Pancreas (tissue), 10 donors: ENCODE measurements at regions not wholly inside any gene's neighbourhood (a gene's known extent, or its start where the extent isn't known, plus 50 kb on each side); places are given as distances from the start of the nearest gene placed in this dataset.

ENCODE experiments used
- ATAC-seq, 4 donors: fragments of 200-7000 bp; cut with Tn5 transposase; one replicate each; pipeline versions ENCODE4 v1.8.0 to v1.9.1; 2020; ENCODE audit warnings: mild to moderate bottlenecking in 4 of 4, moderate library complexity in 4 of 4
- DNase-seq, 6 donors: peaks; one replicate each; pipeline ENCODE4 v3.0.0-alpha.2; 2020
- FAIRE-seq: peaks from 2 replicates; lab custom pipeline; 2012; peaks lifted over from hg19 to GRCh38; lab: Jason Lieb, UNC
- H3K27ac ChIP-seq, 4 donors: fragments of 200-600 bp; sonication (generic); 1 replicate in 3 of 4; 2 replicates in 1 of 4; pipeline versions ENCODE4 v1.5.0 to v1.8.0; 2020
- H3K27me3 ChIP-seq, 4 donors: fragments of 200-600 bp; one replicate each; pipeline ENCODE4 v1.8.0; 2021
- H3K36me3 ChIP-seq, 3 donors: fragments of 200-600 bp; sonication (generic) in 1 of 3; one replicate each; pipeline versions ENCODE4 v1.5.0 to v1.8.0; 2020 to 2021
- H3K4me1 ChIP-seq, 3 donors: fragments of 200-600 bp; one replicate each; pipeline ENCODE4 v1.8.0; 2021
- H3K4me3 ChIP-seq, 4 donors: fragments of 200-600 bp; sonication (generic) in 2 of 4; one replicate each; pipeline versions ENCODE4 v1.5.0 to v1.8.0; 2020 to 2021
- H3K9me3 ChIP-seq, 4 donors: fragments of 200-600 bp; one replicate each; pipeline ENCODE4 v1.8.0; 2021
- WGBS, 2 donors: extraction: QIAGEN DNeasy Blood & Tissue Kit; methylation state at CpG; one replicate each; pipeline ENCODE4 v1.1.7; 2013; 5-methylcytosine and 5-hydroxymethylcytosine counted together
- intact Hi-C, 3 donors: fragments of 100-400 bp; cut with DNase I; formaldehyde crosslinking; loops; one replicate each; pipeline versions ENCODE4 v1.11.1 to v1.14.2; 2022
- TF ChIP-seq, protein P1 (sequence below), 4 donors: fragments of 200-600 bp; sonication (generic) in 3 of 4; IDR thresholded peaks; one replicate each; pipeline versions ENCODE4 v1.5.0 to v1.8.0; 2021; ENCODE audit warnings: antibody characterized with exemption in 4 of 4
- donor health status: healthy with polysubstance abuse.
- donor health status: DM: no; HTN: no; CAD: no; lungs with moderate emphysema.
- donor health status: DM: no; HTN: no; CAD: no.
- donor health status: control.
- donor health status: control.
- donor health status: Bipolar disorder and iron deficiency.
- donor health status: DM: yes; HTN: yes; CAD: no.
- donor health status: DM: no; HTN: no; CAD: no.
- donor health status: DM: no; HTN: no; CAD: no.
- donor health status: DM: yes; HTN: yes; CAD: no.

DNA sequence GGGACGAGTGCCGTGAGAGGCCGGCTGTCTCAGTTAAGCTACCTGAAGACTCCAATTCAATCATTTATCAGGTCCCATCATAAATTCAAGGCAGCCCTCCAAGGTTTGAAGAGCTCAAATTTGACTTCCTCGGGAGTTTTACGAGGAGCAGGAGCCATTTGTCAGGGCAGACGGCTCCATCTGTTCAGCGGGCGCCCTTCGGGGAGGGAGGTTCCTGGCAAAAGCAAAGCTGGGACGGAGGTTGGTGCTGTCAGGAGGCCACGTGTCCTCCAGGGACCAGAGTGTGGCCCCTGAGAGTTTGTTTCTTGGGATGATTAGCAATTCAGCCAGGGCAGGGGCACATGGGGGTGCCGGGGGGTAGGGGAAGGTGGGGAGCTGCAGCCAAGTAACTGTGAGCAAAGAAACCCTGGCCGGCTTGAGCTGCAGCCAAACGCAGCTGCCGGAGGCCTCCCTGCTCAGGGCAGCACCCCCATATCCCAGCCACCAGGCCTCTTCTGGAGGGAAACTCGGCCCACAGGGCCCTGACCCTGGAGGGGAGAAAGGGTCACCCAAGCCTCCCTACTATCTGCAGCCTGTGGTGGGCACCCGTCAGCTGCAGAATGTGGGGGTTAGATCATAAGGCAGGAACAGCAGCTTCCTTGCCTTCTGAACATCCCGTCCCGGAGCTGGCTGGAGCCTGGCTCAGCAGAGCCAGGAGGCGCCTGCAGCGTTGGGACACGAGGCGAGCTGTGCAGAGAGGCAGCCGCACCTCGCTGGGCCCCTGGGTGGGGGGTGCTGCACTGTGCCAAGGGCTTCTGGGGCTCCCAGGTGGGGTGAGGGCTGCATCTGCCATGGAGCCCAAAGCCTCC lies 63.6 kb upstream of the GATA5 start:
- no peak for FAIRE-seq
- H3K27me3 ChIP-seq: no peaks in the 10 kb centered on the region
- 28 to 35% methylated on average over 25 of the region's 25 CpGs for WGBS, 2 donors
- intact Hi-C loops: no loop called here
- TF ChIP-seq, protein P1, sequence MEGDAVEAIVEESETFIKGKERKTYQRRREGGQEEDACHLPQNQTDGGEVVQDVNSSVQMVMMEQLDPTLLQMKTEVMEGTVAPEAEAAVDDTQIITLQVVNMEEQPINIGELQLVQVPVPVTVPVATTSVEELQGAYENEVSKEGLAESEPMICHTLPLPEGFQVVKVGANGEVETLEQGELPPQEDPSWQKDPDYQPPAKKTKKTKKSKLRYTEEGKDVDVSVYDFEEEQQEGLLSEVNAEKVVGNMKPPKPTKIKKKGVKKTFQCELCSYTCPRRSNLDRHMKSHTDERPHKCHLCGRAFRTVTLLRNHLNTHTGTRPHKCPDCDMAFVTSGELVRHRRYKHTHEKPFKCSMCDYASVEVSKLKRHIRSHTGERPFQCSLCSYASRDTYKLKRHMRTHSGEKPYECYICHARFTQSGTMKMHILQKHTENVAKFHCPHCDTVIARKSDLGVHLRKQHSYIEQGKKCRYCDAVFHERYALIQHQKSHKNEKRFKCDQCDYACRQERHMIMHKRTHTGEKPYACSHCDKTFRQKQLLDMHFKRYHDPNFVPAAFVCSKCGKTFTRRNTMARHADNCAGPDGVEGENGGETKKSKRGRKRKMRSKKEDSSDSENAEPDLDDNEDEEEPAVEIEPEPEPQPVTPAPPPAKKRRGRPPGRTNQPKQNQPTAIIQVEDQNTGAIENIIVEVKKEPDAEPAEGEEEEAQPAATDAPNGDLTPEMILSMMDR (IDR thresholded peaks at IDR 0.05): no peak
- H3K36me3 ChIP-seq: no peaks in the 10 kb centered on the region
- H3K4me1 ChIP-seq: no peaks in the 10 kb centered on the region
- no peak overlapping the region for H3K4me3 ChIP-seq
- ATAC-seq: no peak
- H3K9me3 ChIP-seq: no peaks in the 10 kb centered on the region
- no peak for DNase-seq
- no peak overlapping the region for H3K27ac ChIP-seq

DNA sequence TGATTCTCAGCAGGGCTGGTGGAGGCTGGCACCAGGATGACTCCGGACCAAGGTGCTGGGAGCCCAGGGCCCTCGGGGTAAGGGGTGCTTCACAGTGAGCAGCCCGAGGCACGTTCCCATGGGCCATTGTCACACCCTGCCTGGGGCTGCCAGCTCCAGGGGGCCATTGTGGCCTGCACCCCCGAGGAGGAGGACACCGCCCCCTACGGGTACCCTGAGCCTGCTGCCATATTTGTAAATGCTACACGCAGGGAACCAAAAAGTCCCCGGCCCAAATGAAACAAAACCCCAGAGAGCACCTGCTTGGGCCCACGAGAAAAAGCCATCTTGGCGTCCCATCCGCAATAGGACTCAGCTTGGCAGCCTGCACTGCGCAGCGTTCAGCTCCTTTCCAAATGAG lies 64.7 kb upstream of the GATA5 start:
- no peaks in the 10 kb centered on the region for H3K9me3 ChIP-seq
- ATAC-seq (no peak), FAIRE-seq (no peak), DNase-seq (no peak)
- intact Hi-C loops: no loop called here
- H3K27ac ChIP-seq: no peak overlapping the region
- H3K4me1 ChIP-seq: no peaks in the 10 kb centered on the region
- H3K4me3 ChIP-seq: no peak overlapping the region
- 50 to 74% methylated on average over 14 of the region's 14 CpGs for WGBS, 2 donors
- TF ChIP-seq, protein P1 (IDR thresholded peaks at IDR 0.05): no peak
- H3K27me3 ChIP-seq: no peaks in the 10 kb centered on the region
- no peaks in the 10 kb centered on the region for H3K36me3 ChIP-seq

DNA sequence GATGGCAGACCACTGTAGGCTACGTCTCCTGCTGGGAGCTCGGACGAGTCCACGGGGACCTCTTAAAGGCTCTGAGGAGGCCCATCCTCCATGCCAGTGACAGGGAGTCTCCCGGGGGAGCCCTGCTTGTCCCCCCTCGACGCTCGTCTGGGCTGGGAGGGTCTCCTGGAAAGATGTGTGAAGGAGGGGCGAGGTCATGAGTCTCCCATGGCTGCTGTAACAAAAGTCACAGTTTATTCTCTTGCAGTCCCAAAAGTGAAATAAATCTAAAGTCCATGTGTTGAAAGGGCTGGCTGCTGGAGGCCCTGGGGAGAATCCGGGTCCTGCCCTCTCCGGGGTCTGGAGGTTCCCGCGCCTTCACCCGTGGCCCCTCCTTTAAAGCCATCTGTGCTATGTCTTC lies 67.1 kb upstream of the GATA5 start:
- Histone ChIP-seq H3K27me3 (no peaks in the 10 kb centered on the region), H3K4me1 (no peaks in the 10 kb centered on the region), H3K27ac (no peak overlapping the region), H3K36me3 (no peaks in the 10 kb centered on the region), H3K9me3 (no peaks in the 10 kb centered on the region), H3K4me3 (no peak overlapping the region)
- no peak for FAIRE-seq
- intact Hi-C loops: no loop called here
- WGBS, 2 donors: 53 to 54% methylated on average over 14 of the region's 14 CpGs
- no peak for ATAC-seq
- no peak for DNase-seq
- TF ChIP-seq, protein P1 (IDR thresholded peaks at IDR 0.05): no peak

DNA sequence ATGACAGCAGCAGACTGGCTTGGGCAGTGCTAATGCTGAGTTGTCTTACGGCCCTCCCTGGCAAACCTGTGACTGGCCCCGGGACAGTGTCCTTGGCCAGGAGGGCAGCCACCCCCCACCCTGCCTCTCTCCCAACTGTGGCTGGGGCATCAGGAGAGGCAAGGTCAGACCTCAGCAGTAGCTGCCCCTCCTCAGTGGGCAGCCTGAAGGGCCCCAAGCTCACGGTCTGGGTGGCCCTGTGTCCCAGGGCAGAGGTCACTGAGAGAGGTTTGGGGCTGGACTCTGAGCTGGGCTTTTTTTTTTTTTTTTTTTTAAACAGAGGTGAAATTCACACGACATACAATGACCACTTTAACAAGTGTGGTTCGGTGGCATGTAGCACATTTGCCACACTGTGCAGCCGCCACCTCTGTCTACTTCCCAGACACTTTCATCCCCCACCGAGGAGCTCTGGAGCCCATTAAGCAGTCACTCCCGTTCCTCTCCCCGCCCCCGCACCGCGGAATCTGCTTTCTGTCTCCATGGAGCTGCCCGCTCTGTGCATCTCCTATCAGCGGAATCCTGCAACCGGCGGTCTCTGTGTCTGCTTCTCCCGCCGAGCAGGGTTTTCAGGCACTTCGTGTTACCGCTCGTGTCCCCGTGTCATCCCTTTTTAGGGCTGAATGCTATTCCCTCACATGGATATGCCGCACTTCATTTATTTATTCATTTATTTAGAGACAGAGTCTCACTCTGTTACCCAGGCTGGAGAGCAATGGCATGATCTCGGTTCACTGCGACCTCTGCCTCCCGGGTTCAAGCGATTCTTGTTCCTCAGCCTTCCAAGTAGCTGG lies 67.9 kb upstream of the GATA5 start:
- 65 to 71% methylated on average over 27 of the region's 27 CpGs for WGBS, 2 donors
- FAIRE-seq: no peak
- H3K36me3 ChIP-seq: no peaks in the 10 kb centered on the region
- no peak overlapping the region for H3K4me3 ChIP-seq
- no peak overlapping the region for H3K27ac ChIP-seq
- DNase-seq: no peak
- no peaks in the 10 kb centered on the region for H3K4me1 ChIP-seq
- H3K27me3 ChIP-seq: no peaks in the 10 kb centered on the region
- no peak for ATAC-seq
- no peaks in the 10 kb centered on the region for H3K9me3 ChIP-seq
- TF ChIP-seq, protein P1 (IDR thresholded peaks at IDR 0.05): no peak
- intact Hi-C loops: no loop called here
